HepG2 (cell line): ENCODE measurements at regions not wholly inside any gene's neighbourhood (a gene's known extent, or its start where the extent isn't known, plus 50 kb on each side); places are given as distances from the start of the nearest gene placed in this dataset.

Source experiments
- ELF4 ChIP-seq: sonication (generic); formaldehyde crosslinking; IDR thresholded peaks from 2 replicates; pipeline ENCODE4 v1.5.0; 2020; ENCODE audit warnings: missing genetic modification reagents, mild to moderate bottlenecking, moderate library complexity, borderline replicate concordance
- GTF3A ChIP-seq: sonication (generic); formaldehyde crosslinking; conservative IDR thresholded peaks from 2 replicates; pipeline ENCODE4 v1.4.0; 2020; ENCODE audit warnings: mild to moderate bottlenecking, missing genetic modification reagents
- JARID2 ChIP-seq: sonication (generic); formaldehyde crosslinking; IDR thresholded peaks from 2 replicates; pipeline ENCODE4 v1.8.1; 2023; ENCODE audit warnings: missing genetic modification reagents, inconsistent platforms; ENCODE audit not compliant: insufficient replicate concordance
- MAFK ChIP-seq, 2 experiments: IDR thresholded peaks in 1 of 2; conservative IDR thresholded peaks in 1 of 2; 2 replicates each; pipeline ENCODE4 v1.6.1; 2011; ENCODE audit warnings: improper control_type of control experiment in 2 of 2, low read length in 2 of 2
- NFIC ChIP-seq: IDR thresholded peaks from 2 replicates; pipeline ENCODE4 v1.6.1; 2012; ENCODE audit warnings: mild to moderate bottlenecking, low read length, inconsistent platforms
- SOX6 ChIP-seq, 2 experiments: fragments of 450-650 bp in 1 of 2; sonication (generic) in 1 of 2; formaldehyde crosslinking in 1 of 2; IDR thresholded peaks; 2 replicates each; pipeline versions ENCODE4 v1.4.0 to v1.6.1; 2017 to 2020; ENCODE audit warnings: antibody characterized with exemption in 1 of 2, mild to moderate bottlenecking in 1 of 2, missing genetic modification reagents in 1 of 2
- TGIF2 ChIP-seq: IDR thresholded peaks from 2 replicates; pipeline ENCODE4 v1.6.1; 2016; ENCODE audit warnings: control low read depth, missing compliant biosample characterization
- ZNF337 ChIP-seq: sonication (generic); formaldehyde crosslinking; IDR thresholded peaks from 2 replicates; pipeline ENCODE4 v1.5.1; 2020; ENCODE audit warnings: missing genetic modification reagents, low read depth, mild to moderate bottlenecking, borderline replicate concordance
- ZNF383 ChIP-seq: sonication (generic); formaldehyde crosslinking; IDR thresholded peaks from 2 replicates; pipeline ENCODE4 v1.4.0; 2020; ENCODE audit warnings: missing genetic modification reagents, mild to moderate bottlenecking, borderline replicate concordance
- ZNF841 ChIP-seq: sonication (generic); formaldehyde crosslinking; IDR thresholded peaks from 2 replicates; pipeline ENCODE4 v1.8.1; 2023; ENCODE audit warnings: missing genetic modification reagents, borderline replicate concordance
- ZSCAN29 ChIP-seq: sonication (generic); formaldehyde crosslinking; conservative IDR thresholded peaks from 2 replicates; pipeline ENCODE4 v1.4.0; 2020; ENCODE audit warnings: mild to moderate bottlenecking, missing genetic modification reagents
- TF ChIP-seq, protein P1 (sequence below): sonication (generic); formaldehyde crosslinking; IDR thresholded peaks from 2 replicates; pipeline ENCODE4 v1.4.0; 2020; ENCODE audit warnings: missing genetic modification reagents
- TF ChIP-seq, protein P2 (sequence below): sonication (generic); formaldehyde crosslinking; IDR thresholded peaks from 2 replicates; pipeline ENCODE4 v1.4.0; 2020; ENCODE audit warnings: mild to moderate bottlenecking, missing genetic modification reagents
- TF ChIP-seq, protein P3 (sequence below): sonication (generic); formaldehyde crosslinking; conservative IDR thresholded peaks from 2 replicates; pipeline ENCODE4 v1.8.0; 2022; ENCODE audit warnings: missing genetic modification reagents
- TF ChIP-seq, protein P4 (sequence below): sonication (generic); formaldehyde crosslinking; IDR thresholded peaks from 2 replicates; pipeline ENCODE4 v1.4.0; 2020; ENCODE audit warnings: low read depth, mild to moderate bottlenecking, missing genetic modification reagents
- TF ChIP-seq, protein P5 (sequence below), 2 experiments: sonication (generic) in 1 of 2; formaldehyde crosslinking in 1 of 2; IDR thresholded peaks; 2 replicates each; pipeline versions ENCODE4 v1.4.0 to v1.6.1; 2016 to 2020; ENCODE audit warnings: borderline replicate concordance in 1 of 2, low read depth in 1 of 2, mild to moderate bottlenecking in 1 of 2, missing genetic modification reagents in 1 of 2

DNA sequence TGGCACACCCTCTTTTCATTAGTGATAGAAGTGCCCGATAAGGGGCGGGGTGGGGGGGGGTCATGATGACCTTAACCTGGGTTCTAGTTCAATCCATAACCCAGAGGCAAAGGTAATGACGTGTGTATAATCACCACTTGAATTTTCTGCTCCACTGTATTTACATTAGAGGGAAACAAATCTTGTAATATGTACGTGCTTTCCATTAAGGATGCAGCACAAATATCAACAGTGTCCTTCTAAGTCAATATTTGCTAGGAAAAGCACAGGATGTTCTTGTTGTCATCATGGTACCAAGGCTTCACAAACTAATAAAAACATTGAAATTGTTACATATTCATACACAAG lies 121.2 kb upstream of the SLC38A2 start (continued):
- TF ChIP-seq GTF3A (CRISPR knock-in tag) (no peak), TGIF2 (CRISPR knock-in tag) (peak; percentile 57; the same call in 1 of the 2 replicates), ZNF383 (CRISPR knock-in tag) (no peak), SOX6 (IDR thresholded peaks at IDR 0.05) (no peak), SOX6 (CRISPR knock-in tag; IDR thresholded peaks at IDR 0.05) (peak; percentile 74; the same call in 1 of the 2 replicates), ELF4 (CRISPR knock-in tag) (no peak), JARID2 (CRISPR knock-in tag) (no peak), ZNF337 (no peak), MAFK (conservative IDR thresholded peaks at IDR 0.05 in 1 of 2, IDR thresholded peaks at IDR 0.05 in 1 of 2; ENCODE audit: low read length in 2 of 2) (no peak), NFIC (peak; percentile 87; the same call in 1 of the 2 replicates), ZNF841 (no peak), ZSCAN29 (CRISPR knock-in tag) (peak; percentile 22; the same call in 1 of the 2 replicates)
- TF ChIP-seq, protein P1, sequence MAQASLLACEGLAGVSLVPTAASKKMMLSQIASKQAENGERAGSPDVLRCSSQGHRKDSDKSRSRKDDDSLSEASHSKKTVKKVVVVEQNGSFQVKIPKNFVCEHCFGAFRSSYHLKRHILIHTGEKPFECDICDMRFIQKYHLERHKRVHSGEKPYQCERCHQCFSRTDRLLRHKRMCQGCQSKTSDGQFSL (CRISPR knock-in tag): no peak
- TF ChIP-seq, protein P2, sequence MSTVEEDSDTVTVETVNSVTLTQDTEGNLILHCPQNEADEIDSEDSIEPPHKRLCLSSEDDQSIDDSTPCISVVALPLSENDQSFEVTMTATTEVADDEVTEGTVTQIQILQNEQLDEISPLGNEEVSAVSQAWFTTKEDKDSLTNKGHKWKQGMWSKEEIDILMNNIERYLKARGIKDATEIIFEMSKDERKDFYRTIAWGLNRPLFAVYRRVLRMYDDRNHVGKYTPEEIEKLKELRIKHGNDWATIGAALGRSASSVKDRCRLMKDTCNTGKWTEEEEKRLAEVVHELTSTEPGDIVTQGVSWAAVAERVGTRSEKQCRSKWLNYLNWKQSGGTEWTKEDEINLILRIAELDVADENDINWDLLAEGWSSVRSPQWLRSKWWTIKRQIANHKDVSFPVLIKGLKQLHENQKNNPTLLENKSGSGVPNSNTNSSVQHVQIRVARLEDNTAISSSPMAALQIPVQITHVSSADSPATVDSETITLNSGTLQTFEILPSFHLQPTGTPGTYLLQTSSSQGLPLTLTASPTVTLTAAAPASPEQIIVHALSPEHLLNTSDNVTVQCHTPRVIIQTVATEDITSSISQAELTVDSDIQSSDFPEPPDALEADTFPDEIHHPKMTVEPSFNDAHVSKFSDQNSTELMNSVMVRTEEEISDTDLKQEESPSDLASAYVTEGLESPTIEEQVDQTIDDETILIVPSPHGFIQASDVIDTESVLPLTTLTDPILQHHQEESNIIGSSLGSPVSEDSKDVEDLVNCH: no peak
- TF ChIP-seq, protein P3, sequence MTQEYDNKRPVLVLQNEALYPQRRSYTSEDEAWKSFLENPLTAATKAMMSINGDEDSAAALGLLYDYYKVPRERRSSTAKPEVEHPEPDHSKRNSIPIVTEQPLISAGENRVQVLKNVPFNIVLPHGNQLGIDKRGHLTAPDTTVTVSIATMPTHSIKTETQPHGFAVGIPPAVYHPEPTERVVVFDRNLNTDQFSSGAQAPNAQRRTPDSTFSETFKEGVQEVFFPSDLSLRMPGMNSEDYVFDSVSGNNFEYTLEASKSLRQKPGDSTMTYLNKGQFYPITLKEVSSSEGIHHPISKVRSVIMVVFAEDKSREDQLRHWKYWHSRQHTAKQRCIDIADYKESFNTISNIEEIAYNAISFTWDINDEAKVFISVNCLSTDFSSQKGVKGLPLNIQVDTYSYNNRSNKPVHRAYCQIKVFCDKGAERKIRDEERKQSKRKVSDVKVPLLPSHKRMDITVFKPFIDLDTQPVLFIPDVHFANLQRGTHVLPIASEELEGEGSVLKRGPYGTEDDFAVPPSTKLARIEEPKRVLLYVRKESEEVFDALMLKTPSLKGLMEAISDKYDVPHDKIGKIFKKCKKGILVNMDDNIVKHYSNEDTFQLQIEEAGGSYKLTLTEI (CRISPR knock-in tag): no peak
- TF ChIP-seq, protein P4, sequence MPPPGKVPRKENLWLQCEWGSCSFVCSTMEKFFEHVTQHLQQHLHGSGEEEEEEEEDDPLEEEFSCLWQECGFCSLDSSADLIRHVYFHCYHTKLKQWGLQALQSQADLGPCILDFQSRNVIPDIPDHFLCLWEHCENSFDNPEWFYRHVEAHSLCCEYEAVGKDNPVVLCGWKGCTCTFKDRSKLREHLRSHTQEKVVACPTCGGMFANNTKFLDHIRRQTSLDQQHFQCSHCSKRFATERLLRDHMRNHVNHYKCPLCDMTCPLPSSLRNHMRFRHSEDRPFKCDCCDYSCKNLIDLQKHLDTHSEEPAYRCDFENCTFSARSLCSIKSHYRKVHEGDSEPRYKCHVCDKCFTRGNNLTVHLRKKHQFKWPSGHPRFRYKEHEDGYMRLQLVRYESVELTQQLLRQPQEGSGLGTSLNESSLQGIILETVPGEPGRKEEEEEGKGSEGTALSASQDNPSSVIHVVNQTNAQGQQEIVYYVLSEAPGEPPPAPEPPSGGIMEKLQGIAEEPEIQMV: no peak
- TF ChIP-seq, protein P5, sequence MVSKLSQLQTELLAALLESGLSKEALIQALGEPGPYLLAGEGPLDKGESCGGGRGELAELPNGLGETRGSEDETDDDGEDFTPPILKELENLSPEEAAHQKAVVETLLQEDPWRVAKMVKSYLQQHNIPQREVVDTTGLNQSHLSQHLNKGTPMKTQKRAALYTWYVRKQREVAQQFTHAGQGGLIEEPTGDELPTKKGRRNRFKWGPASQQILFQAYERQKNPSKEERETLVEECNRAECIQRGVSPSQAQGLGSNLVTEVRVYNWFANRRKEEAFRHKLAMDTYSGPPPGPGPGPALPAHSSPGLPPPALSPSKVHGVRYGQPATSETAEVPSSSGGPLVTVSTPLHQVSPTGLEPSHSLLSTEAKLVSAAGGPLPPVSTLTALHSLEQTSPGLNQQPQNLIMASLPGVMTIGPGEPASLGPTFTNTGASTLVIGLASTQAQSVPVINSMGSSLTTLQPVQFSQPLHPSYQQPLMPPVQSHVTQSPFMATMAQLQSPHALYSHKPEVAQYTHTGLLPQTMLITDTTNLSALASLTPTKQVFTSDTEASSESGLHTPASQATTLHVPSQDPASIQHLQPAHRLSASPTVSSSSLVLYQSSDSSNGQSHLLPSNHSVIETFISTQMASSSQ (IDR thresholded peaks at IDR 0.05; ENCODE audit: low read depth): peak; percentile 71
- TF ChIP-seq, protein P5 (CRISPR knock-in tag; IDR thresholded peaks at IDR 0.05; ENCODE audit: borderline replicate concordance): no peak
